Activated T-cell treated with anti-CD3 and anti-CD28 coated beads, Interleukin-2, amount 50 U/mL, for 72 hours (primary cell): ENCODE measurements at regions not wholly inside any gene's neighbourhood (a gene's known extent, or its start where the extent isn't known, plus 50 kb on each side); places are given as distances from the start of the nearest gene placed in this dataset.
"Not testable (repeated sequence)": the region's sequence is repeated elsewhere in the genome, so short reads cannot be mapped to it uniquely, and the experiment has no call there.

Experiments used
- ATAC-seq, 2 donors: fragments of 150-1000 bp; cut with Tn5 transposase; replicated peaks in 1 of 2; 2 replicates each; pipeline ENCODE4 v1.10.0; 2021; ENCODE audit warnings: moderate library complexity in 2 of 2, mild to moderate bottlenecking in 1 of 2
- DNase-seq, 2 donors: peaks; one replicate each; pipeline ENCODE4 v3.0.0; 2021 to 2022; ENCODE audit warnings: mixed read lengths in 1 of 2
- H3K27ac Mint-ChIP-seq: one replicate; pipeline ENCODE4 v1.8.0; 2022; ENCODE audit warnings: mild to moderate bottlenecking, moderate library complexity, mixed read lengths
- H3K27me3 Mint-ChIP-seq: one replicate; pipeline ENCODE4 v1.8.0; 2022; ENCODE audit warnings: low read depth, mixed read lengths
- H3K36me3 Mint-ChIP-seq, 2 donors: one replicate each; pipeline ENCODE4 v1.8.0; 2022; ENCODE audit warnings: mixed read lengths in 2 of 2, mild to moderate bottlenecking in 1 of 2; ENCODE audit not compliant: insufficient read depth in 2 of 2
- H3K4me1 Mint-ChIP-seq: one replicate; pipeline ENCODE4 v1.8.0; 2022; ENCODE audit warnings: low read depth, mixed read lengths
- H3K4me3 Mint-ChIP-seq, 2 donors: one replicate each; pipeline ENCODE4 v1.8.0; 2022; ENCODE audit warnings: mild to moderate bottlenecking in 2 of 2, mixed read lengths in 2 of 2, moderate library complexity in 2 of 2
- H3K9me3 Mint-ChIP-seq, 2 donors: one replicate each; pipeline ENCODE4 v1.8.0; 2022; ENCODE audit warnings: mixed read lengths in 2 of 2

DNA sequence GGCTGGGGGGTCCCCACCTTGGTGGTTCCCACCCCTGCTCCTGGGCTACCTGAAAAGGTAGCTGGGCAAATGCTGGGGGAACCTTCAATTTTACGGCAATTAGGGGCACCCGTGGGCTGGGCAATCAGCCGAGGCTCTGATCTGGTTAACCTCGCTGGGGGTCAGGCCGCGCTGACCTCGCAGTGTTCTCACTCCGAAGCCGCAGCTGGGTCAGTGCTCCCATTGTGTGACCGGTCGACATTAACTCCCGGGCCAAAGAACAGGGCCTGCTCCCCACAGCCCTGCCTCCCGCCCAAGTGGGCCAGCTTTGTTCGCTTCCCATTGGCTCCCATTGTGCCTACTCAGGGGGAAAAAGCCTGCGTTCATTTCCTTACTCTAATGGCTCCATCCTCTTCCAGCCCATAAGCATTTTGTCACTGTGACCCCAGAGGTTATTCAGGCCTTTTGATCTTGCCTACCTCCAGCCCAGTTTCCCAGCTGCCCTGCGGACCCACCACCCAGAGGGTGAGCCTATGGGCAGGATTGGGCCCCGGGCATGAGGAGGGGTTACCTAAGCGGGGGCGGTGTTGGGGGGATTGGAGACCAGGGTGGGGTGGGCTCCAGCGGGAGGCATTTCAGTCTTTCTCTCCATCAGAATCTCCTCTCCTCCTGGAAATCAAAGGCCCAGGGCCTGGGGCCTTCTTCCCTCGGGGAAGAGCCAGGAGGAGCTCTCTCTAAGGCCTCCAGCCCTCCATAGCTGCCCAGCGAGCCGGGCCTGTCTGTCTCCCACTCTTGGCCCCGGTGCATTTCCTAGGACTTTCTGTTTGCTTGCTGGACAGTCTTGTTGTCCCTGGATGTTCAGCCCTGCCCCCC, 90.1 kb downstream of the MYCN start:
- Mint-ChIP-seq H3K36me3 (no peaks in the 10 kb centered on the region), H3K27me3 (peaks cover 7% of the 10 kb centered on the region), H3K4me1 (no peaks in the 10 kb centered on the region), H3K4me3 (no peak overlapping the region), H3K27ac (no peak overlapping the region), H3K9me3 (no peaks in the 10 kb centered on the region)
- ATAC-seq (no peak), DNase-seq (no peak)

DNA sequence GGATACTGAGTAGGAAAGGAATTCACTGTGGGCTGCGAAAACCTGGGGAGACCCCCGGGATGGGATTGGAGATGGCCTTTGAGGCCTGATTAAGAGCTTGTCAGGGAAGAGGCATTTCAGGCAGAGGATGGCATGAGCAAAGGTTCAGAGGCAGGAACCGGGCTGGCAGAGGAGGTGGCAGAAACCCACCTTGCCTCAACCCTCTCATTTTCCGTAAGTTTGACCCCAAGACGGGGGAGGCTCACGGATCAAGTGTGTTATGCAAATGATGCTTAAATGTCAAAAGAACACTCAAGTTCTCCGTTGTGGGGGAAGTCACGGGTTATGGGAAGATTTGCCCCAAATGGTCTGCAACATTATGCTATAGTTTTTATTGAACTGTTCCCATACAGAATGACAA, 88.3 kb downstream of the MYCN start:
- ATAC-seq = no peak
- Mint-ChIP-seq H3K27me3 (peaks cover 7% of the 10 kb centered on the region), H3K9me3 (no peaks in the 10 kb centered on the region), H3K36me3 (no peaks in the 10 kb centered on the region), H3K27ac (no peak overlapping the region), H3K4me3 (no peak overlapping the region), H3K4me1 (no peaks in the 10 kb centered on the region)
- DNase-seq = no peak

DNA sequence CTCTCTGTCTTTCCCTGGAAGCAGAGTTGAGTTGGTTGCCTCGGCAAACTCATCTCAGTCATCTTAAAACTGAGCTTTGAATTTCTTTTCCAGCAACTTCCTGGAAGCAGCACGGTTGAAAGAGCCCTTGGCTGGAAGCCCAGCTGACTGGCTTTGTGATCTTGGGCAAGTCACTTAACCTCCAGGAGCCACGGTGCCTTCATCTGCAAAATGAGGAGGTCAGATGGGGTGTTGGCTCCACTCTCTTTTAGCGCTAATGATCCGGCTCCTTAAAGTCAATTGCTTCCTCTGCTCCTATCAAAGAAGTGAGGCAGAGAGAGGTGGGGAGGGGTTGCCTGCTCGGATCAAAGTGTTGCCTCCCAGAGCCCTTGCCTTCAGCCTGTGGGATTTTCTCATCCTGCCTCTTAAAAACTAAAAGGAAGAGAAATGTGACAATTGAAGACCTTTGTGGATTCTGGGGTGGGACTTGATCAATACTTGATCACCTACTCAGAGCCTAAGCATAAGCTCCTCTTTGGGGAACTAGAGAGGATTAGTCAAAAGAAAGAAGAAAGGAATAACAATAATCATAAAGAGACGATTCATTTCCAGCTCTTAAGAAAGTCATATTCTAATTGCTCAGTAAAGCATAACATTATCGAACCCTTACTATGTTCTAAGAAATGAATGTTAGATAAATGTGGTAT, 86.6 kb downstream of the MYCN start:
- no peaks in the 10 kb centered on the region for H3K9me3 Mint-ChIP-seq
- no peak for ATAC-seq
- no peaks in the 10 kb centered on the region for H3K36me3 Mint-ChIP-seq
- no peak for DNase-seq
- peaks cover 14% of the 10 kb centered on the region for H3K27me3 Mint-ChIP-seq
- H3K4me3 Mint-ChIP-seq = no peak overlapping the region
- H3K4me1 Mint-ChIP-seq = no peaks in the 10 kb centered on the region
- no peak overlapping the region for H3K27ac Mint-ChIP-seq

DNA sequence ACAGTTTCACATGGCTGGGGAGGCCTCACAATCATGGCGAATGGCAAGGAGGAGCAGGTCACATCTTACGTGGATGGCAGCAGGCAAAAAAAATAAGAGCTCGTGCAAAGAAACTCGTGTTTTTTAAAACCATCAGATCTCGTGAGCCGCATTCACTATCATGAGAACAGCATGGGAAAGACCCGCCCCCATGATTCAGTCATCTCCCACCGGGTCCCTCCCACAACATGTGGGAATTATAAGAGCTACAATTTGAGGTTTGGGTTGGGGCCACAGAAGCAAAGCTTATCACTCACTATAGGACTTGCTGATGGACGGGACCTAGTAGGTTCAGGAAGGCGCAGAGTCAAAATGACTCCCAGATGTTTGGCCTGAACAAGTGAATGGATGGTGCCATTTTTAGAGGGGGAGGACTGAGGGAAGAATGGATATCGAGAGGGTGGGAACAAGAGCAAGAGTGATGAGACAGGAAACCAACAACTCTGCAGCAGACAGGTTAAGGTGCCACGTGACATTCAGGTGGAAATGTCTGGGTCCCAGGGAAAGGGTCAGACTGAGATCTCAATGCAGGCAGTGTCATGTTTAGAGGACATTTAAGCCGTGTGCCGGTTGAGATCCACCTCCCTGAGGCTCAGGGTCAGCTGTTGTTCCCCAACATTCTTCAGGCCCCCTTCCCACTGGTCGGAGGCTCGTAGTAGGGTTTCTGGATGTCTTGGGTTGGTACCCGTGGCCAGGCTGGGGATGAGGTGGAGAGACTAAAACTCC, 85.7 kb downstream of the MYCN start:
- Mint-ChIP-seq H3K36me3 (no peaks in the 10 kb centered on the region), H3K27ac (no peak overlapping the region), H3K4me3 (no peak overlapping the region), H3K4me1 (no peaks in the 10 kb centered on the region), H3K27me3 (peaks cover 14% of the 10 kb centered on the region), H3K9me3 (no peaks in the 10 kb centered on the region)
- DNase-seq = no peak
- ATAC-seq = no peak

DNA sequence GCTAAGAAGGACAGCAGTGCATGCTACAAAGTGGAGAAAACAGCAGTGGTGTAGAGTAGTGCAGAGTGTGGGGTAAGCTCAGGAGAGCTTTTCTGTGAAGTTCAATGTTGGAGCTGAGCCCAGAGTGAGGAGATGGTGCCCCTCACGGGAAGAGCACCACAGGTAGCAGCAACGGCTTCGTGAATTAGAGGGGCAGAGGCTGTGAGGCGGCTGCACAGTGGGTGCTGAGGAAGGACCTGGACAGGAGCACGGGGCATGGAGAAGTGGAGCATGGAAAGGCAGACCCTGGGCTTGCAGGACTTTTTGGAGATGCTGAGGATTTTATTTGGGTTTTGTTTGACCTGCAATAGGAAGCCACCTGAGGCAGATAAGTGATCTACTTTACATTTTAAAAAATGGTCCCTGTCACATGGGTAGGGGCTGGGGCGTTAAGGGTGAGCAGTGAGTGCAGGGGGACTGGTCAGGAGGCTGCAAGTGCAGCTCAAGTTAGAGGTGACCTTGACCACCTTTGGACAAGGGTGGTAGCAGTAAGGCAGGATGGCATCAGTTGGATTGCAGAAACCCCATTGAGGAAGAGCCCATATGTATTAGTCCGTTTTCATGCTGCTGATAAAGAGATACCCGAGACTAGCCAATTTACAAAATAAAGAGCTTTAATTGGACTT, 85.0 kb downstream of the MYCN start:
- Mint-ChIP-seq H3K27ac (no peak overlapping the region), H3K4me3 (no peak overlapping the region), H3K4me1 (no peaks in the 10 kb centered on the region), H3K27me3 (peaks cover 14% of the 10 kb centered on the region), H3K36me3 (no peaks in the 10 kb centered on the region), H3K9me3 (no peaks in the 10 kb centered on the region)
- no peak for ATAC-seq
- no peak for DNase-seq

DNA sequence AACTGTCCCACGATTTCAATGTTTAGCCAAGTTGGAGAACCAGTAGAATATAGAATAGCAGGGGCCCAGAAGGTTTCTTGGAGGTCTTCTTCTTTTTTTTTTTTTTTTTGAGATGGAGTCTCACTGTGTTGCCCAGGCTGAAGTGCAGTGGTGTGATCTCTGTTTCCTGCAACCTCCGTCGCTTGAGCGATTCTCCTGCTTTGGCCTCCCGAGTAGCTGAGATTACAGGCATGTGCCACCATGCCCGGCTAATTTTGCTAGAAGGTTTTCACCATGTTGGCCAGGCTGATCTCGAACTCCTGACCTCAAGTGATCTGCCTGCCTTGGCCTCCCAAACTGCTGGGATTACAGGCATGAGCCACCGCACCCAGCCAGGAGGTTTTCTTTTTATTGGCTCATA, 84.3 kb downstream of the MYCN start:
- H3K27me3 Mint-ChIP-seq = peaks cover 14% of the 10 kb centered on the region
- not testable (repeated sequence) for H3K4me1 Mint-ChIP-seq, DNase-seq

DNA sequence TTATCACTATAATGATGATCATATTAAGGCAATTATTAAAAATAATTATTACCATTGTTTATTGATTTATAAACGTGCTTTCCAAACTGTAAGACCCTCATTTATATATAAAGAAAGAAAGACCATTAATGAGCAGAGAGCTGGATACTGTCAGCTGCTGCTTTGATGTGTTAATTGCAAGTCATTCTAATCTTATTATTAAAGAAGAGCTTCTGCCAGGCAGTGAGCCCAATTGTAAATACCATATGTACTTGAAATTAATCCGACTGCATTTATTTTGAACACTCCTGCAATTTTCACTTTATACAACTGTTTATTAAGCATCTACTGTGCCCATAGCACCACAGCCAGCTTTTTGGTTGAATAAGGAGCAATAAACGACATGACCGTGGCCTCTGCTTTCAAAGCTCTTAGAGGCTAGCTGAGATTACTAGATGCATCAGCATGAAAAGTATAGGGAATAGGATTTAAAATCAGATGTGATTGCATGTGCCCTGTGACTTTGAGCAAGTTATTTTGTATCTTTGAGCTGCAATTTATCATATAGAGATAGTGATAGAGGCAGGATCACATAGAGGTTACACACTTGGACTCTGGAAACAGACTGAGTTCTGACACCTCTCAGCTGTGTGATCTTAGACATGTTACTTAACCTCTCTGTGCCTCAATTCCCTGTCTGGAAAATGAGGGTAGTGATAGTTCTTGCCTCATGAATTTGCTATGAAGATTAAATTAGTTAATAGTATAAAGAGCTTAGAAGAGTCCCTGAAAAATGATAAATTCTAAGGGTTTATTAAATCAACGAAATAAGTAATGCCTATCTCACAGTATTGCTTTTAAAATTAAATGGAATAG, 83.4 kb downstream of the MYCN start:
- Mint-ChIP-seq H3K4me3 (no peak overlapping the region), H3K4me1 (no peaks in the 10 kb centered on the region), H3K9me3 (no peaks in the 10 kb centered on the region), H3K27me3 (peaks cover 14% of the 10 kb centered on the region), H3K27ac (no peak overlapping the region), H3K36me3 (no peaks in the 10 kb centered on the region)
- ATAC-seq (no peak), DNase-seq (no peak)

More for the DNA sequence above, 84.3 kb downstream of the MYCN start:
- not testable (repeated sequence) for H3K27ac Mint-ChIP-seq, H3K36me3 Mint-ChIP-seq, ATAC-seq, H3K9me3 Mint-ChIP-seq, H3K4me3 Mint-ChIP-seq

DNA sequence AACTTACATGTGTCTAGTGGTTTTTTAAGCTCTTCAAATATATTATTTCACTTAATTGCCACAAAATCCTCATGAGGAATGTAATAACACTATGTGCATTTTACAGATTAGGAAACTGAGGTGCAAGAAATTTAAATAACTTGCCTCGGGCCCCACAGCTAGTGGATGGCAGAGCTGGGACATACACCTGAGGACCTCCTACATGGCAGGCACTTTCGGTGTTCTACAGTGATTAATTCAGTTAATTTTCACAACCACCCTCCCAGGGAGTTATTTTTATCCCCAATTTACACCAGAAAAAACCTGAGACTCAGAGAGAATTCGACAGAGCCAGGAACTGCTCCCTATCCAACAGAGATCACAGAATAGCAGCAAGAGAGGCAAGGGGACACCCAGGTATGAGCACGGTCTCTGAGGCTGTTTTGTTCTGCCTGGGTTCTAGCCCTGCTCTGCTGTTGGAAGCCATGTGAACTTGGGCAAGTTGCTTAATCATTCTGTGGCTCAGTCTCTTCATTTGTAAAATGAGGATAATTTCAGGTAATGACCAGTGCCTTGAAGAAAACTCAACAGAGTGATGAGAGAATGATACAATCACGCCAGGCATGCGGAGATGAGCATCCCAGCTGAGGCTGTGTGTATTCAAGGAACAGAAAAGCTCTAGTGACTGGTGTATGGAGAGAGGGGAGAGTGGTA, 82.3 kb downstream of the MYCN start:
- H3K36me3 Mint-ChIP-seq = no peaks in the 10 kb centered on the region
- no peak overlapping the region for H3K27ac Mint-ChIP-seq
- no peaks in the 10 kb centered on the region for H3K4me1 Mint-ChIP-seq
- no peak overlapping the region for H3K4me3 Mint-ChIP-seq
- H3K9me3 Mint-ChIP-seq = no peaks in the 10 kb centered on the region
- peaks cover 14% of the 10 kb centered on the region for H3K27me3 Mint-ChIP-seq
- ATAC-seq (no peak), DNase-seq (no peak)

DNA sequence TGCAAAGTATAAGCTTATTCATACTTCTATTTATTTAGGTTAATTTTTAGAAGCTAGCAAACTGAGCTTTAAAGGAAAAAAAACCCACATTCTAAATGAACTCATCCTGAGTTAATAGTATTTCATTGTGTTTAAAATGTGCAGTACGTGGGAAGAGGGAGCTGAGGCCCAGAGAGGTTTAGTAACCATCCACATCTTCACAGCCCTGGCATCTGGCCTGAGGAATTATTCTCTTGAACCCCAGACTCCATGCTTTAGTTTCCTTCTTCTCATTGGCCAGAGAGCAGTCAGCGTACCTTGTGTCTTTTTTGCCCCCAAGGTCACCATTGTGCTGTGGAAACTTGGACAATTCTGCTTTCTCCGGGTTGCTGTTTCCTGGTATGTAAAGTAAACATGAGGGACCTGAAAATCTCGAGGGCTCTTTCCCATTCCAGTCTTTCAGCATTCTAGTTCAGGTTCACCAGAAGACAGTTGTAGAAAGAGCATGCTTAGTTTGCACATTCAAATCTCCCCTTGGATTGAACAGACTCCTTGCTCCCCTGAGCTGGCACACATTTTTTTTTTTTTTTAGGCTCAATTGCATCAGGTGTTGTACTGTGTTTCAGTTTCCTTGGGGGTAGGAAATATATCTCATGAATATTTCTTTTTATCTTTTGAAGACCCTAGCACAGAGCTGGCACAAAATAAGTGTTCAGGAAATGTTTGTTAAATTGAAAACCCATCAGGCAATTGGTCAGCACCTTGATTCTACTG, 81.4 kb downstream of the MYCN start:
- Mint-ChIP-seq H3K9me3 (no peaks in the 10 kb centered on the region), H3K27ac (no peak overlapping the region), H3K36me3 (no peaks in the 10 kb centered on the region), H3K4me3 (no peak overlapping the region), H3K27me3 (peaks cover 14% of the 10 kb centered on the region), H3K4me1 (peaks cover 6% of the 10 kb centered on the region)
- DNase-seq = no peak
- ATAC-seq = no peak

DNA sequence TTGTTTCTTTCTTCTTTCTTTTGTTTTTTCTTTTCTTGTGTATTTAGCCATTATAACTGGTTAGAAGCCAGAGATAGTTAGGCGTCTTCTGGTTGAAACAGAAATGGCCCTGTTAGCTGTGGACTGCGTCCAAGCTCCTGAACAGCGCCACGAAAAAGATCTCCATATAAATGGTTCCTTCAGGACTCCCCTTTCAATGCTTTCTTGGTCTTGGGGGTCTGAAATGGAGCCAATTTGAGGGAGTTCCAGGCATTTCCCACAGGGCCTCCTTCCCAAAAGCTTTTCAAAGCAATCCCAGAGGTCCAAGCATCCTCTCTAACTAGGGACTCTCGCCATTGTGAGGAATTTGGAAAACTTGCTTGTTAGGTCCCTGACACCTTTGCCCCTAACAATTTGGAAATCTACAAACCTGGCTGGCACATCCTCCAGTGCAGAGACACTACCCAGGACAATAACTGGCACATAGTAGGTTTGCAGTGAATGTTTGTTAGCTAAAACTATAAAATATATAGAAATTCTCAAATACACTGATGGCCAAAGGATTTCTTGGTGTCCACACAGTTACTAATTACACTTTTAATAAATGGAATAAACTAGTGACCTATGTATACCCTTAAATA, 80.1 kb downstream of the MYCN start:
- DNase-seq (no peak), ATAC-seq (no peak)

More for the DNA sequence above, 80.1 kb downstream of the MYCN start:
- no peaks in the 10 kb centered on the region for H3K9me3 Mint-ChIP-seq
- H3K4me1 Mint-ChIP-seq = peaks cover 6% of the 10 kb centered on the region
- H3K4me3 Mint-ChIP-seq = no peak overlapping the region
- no peak overlapping the region for H3K27ac Mint-ChIP-seq
- H3K36me3 Mint-ChIP-seq = no peaks in the 10 kb centered on the region
- H3K27me3 Mint-ChIP-seq = peaks cover 15% of the 10 kb centered on the region
